ENCODE measurements at regions not wholly inside any gene's neighbourhood (a gene's known extent, or its start where the extent isn't known, plus 50 kb on each side); places are given as distances from the start of the nearest gene placed in this dataset.

DNA sequence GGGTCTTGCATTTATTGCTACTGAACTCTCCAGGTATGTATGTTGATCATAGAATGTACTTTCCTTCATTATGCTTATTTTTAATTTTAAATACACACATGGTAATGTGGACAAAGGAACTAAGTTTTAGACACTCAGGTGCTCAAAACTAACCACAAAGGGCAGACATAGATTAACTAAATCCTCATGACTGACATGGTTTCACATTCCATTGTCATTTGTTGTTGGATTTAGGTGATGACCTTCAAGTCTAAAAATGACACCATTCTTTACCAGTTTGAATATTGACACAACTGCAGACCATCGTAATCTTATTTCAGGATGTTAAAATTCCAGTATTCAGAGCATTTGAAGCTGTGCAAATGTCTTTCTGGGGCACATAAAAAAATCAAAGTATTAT is 128.4 kb downstream of the BBS10 start:
- Histone ChIP-seq H3K36me3 (replicated peaks; ENCODE audit: control insufficient read depth, insufficient read depth, low read length) (no peaks in the 10 kb centered on the region), H3K27me3 (ENCODE audit: control insufficient read depth, insufficient read depth, low read length) (no peaks in the 10 kb centered on the region), H3K4me3 (ENCODE audit: insufficient read depth, low read depth, low read length) (no peak overlapping the region)
- DNase-seq, result no peak

DNA sequence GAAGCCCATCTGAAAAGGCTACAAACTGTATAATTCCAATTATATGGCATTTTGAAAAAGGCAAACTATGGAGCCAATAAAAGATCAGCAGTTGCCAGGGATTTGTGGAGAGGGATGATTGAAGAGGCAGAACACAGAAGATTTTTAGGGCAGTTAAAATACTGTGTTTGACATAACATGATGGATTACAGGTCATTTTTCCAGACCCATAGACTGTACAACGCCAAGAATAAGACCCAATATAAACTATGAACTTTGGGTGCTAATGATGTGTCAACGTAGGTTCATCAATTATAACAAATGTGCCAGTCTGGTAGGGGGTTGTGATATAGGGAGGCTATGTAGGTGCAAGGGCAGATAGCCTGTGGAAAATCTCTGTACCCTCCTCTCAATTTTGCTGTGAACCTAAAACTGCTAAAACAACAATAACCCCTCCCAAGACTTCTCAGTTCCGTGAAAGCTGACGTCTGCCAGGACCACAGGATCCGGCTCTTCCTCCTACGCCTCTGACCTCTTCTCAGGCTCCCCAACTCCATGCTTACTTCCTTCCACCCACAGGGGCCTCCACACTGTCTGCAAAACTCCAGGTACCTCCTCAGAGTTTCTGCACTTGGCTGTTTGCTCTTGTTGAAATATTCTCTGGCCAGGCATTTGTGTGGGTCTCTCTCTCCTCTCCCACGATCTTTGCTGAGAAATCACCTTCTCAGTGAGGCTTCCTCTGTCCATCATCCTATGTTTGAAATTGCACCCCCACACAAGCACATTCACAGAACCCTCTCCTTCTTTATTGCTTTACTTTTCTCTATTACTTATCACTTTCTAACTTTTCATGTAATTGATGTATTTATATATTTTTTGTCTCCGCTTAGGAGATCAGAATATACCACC is 131.4 kb downstream of the BBS10 start:
- DNase-seq, result no peak
- Histone ChIP-seq H3K27me3 (ENCODE audit: control insufficient read depth, insufficient read depth, low read length) (no peaks in the 10 kb centered on the region), H3K36me3 (replicated peaks; ENCODE audit: control insufficient read depth, insufficient read depth, low read length) (no peaks in the 10 kb centered on the region), H3K4me3 (ENCODE audit: insufficient read depth, low read depth, low read length) (no peak overlapping the region)

DNA sequence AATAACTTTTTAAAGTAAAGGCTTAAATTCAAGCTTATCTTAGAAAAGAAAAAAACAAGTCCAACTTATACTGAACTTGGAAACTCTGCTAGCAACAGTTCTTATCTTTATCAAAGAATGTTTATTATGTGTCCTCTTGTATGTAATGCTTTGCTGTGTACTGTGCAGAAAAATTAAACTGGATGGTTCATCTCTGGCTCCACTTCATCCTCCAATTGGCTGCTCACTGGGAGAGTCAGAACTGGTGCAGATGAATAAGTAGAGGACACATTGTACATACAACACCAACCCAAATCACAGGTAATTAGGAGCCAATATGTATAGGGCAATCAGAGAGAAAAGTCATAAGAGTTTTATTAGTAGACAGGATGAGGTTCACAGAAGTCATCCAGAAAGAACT is 123.6 kb upstream of the NAP1L1 start:
- H3K4me3 ChIP-seq (ENCODE audit: insufficient read depth, low read depth, low read length), result no peak overlapping the region
- no peaks in the 10 kb centered on the region for H3K27me3 ChIP-seq (ENCODE audit: control insufficient read depth, insufficient read depth, low read length)
- DNase-seq, result no peak
- no peaks in the 10 kb centered on the region for H3K36me3 ChIP-seq (replicated peaks; ENCODE audit: control insufficient read depth, insufficient read depth, low read length)

- Histone ChIP-seq H3K36me3 (replicated peaks; ENCODE audit: control insufficient read depth, insufficient read depth, low read length) (no peaks in the 10 kb centered on the region), H3K4me3 (ENCODE audit: insufficient read depth, low read depth, low read length) (no peak overlapping the region), H3K27me3 (ENCODE audit: control insufficient read depth, insufficient read depth, low read length) (no peaks in the 10 kb centered on the region)
- DNase-seq, result no peak
These were observed 122.2 kb upstream of the NAP1L1 start for GRCh38 chr12:76206677-76207072.

DNA sequence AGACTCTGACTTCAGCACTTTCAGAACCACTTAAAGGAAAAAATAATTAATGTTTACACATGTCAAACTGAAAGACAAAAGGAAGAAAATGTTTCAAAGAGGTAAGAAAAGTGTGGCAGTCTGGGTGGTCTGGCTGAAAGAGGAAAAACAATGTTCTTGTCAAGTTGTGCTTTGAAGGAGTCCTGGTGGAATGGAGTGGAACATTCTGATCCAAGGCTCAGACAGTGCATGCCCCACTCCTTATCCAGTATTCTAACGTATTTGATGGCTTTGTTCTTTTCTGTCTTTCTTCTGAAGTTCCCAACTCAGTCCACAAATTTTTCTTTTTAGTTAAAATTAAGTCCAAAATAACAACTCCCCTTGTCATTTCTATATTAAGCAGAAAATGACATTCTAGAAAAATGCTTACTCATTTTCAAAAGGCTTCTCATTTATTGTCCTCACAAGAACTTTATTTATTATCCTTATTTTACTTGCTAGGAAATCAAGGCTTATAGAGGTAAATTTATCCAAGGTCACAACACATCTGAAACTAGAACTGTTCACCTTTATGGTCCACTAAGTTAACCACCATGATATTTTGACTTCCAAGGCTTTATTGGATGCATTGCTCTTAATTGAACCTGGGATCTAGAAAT is 121.7 kb upstream of the NAP1L1 start:
- no peaks in the 10 kb centered on the region for H3K27me3 ChIP-seq (ENCODE audit: control insufficient read depth, insufficient read depth, low read length)
- no peak overlapping the region for H3K4me3 ChIP-seq (ENCODE audit: insufficient read depth, low read depth, low read length)
- DNase-seq, result no peak

DNA sequence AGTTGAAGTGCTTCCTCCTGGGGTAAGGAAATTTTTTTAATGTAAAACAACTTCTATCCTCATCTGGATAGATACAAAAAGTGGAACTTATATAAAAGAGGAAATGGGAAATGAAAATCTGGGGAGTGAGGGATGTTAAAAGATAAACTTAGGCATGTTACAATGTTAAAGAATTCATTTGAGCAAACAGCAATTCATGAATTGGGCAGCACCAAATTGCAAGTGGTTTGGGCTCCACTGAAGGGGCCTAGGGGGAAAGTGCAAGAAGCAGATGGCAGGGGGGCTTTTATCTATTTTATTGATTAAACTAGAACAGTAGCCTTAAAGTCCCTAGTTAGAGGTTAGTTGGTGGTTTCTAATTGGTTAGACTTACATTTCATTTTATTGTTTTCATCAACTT is 118.1 kb upstream of the NAP1L1 start:
- no peaks in the 10 kb centered on the region for H3K36me3 ChIP-seq (replicated peaks; ENCODE audit: control insufficient read depth, insufficient read depth, low read length)
- no peak for DNase-seq
- no peak overlapping the region for H3K4me3 ChIP-seq (ENCODE audit: insufficient read depth, low read depth, low read length)
- no peaks in the 10 kb centered on the region for H3K27me3 ChIP-seq (ENCODE audit: control insufficient read depth, insufficient read depth, low read length)

More for the DNA sequence above, 121.7 kb upstream of the NAP1L1 start:
- no peaks in the 10 kb centered on the region for H3K36me3 ChIP-seq (replicated peaks; ENCODE audit: control insufficient read depth, insufficient read depth, low read length)

DNA sequence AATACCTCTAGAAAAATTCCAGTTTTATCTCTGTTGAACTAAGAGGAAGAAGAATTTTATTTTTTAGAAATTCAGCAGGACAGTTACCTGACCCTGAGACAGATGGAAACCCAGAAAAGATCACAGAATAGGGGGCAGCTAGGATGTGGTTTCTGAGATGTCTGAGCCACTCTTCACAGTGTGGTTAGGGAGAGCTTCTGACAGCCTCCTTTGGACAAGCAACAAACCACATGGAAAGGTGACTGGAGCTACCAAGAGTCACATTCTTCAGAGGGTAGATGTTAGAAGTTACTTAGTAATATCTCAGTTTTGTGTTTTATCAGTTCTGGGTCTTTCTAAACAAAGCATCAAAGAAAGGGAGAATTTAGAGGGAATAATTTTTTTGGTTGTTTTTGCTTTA is 117.3 kb upstream of the NAP1L1 start:
- H3K27me3 ChIP-seq (ENCODE audit: control insufficient read depth, insufficient read depth, low read length), result no peaks in the 10 kb centered on the region
- H3K36me3 ChIP-seq (replicated peaks; ENCODE audit: control insufficient read depth, insufficient read depth, low read length), result no peaks in the 10 kb centered on the region
- DNase-seq, result no peak

DNA sequence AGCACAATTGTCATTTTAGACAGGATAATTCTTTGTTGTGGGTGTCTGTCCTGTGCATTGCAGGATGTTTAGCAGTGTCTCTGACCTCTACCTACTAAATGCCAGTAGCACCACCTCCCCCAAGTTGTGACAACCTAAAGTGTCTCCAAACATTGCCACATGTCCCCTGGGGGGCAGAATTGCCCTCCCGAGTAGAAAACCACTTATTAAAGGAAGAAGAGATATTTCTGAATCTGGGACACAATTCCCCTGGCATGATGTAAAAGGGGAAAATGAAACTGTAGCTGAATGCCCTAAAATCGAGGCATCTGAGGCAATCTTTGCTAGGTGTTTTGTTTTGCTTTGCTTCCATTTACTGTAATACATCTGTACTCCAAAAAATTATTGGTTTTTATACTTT is 116.8 kb upstream of the NAP1L1 start:
- DNase-seq, result no peak
- no peaks in the 10 kb centered on the region for H3K27me3 ChIP-seq (ENCODE audit: control insufficient read depth, insufficient read depth, low read length)
- H3K4me3 ChIP-seq (ENCODE audit: insufficient read depth, low read depth, low read length), result no peak overlapping the region
- no peaks in the 10 kb centered on the region for H3K36me3 ChIP-seq (replicated peaks; ENCODE audit: control insufficient read depth, insufficient read depth, low read length)

More for the DNA sequence above, 117.3 kb upstream of the NAP1L1 start:
- H3K4me3 ChIP-seq (ENCODE audit: insufficient read depth, low read depth, low read length), result no peak overlapping the region

GRCh38 chr12:76199808-76200207 is 115.3 kb upstream of the NAP1L1 start:
- H3K27me3 ChIP-seq (ENCODE audit: control insufficient read depth, insufficient read depth, low read length), result no peaks in the 10 kb centered on the region
- H3K36me3 ChIP-seq (replicated peaks; ENCODE audit: control insufficient read depth, insufficient read depth, low read length), result no peaks in the 10 kb centered on the region
- H3K4me3 ChIP-seq (ENCODE audit: insufficient read depth, low read depth, low read length), result no peak overlapping the region
- DNase-seq, result no peak

GRCh38 chr12:76198839-76199238 is 114.4 kb upstream of the NAP1L1 start:
- H3K36me3 ChIP-seq (replicated peaks; ENCODE audit: control insufficient read depth, insufficient read depth, low read length), result no peaks in the 10 kb centered on the region
- no peaks in the 10 kb centered on the region for H3K27me3 ChIP-seq (ENCODE audit: control insufficient read depth, insufficient read depth, low read length)
- no peak overlapping the region for H3K4me3 ChIP-seq (ENCODE audit: insufficient read depth, low read depth, low read length)
- no peak for DNase-seq

GRCh38 chr12:76197283-76197682 is 112.8 kb upstream of the NAP1L1 start:
- H3K4me3 ChIP-seq (ENCODE audit: insufficient read depth, low read depth, low read length), result no peak overlapping the region
- DNase-seq, result no peak
- H3K27me3 ChIP-seq (ENCODE audit: control insufficient read depth, insufficient read depth, low read length), result no peaks in the 10 kb centered on the region
- H3K36me3 ChIP-seq (replicated peaks; ENCODE audit: control insufficient read depth, insufficient read depth, low read length), result no peaks in the 10 kb centered on the region

- DNase-seq, result no peak
- Histone ChIP-seq H3K36me3 (replicated peaks; ENCODE audit: control insufficient read depth, insufficient read depth, low read length) (no peaks in the 10 kb centered on the region), H3K4me3 (ENCODE audit: insufficient read depth, low read depth, low read length) (no peak overlapping the region), H3K27me3 (ENCODE audit: control insufficient read depth, insufficient read depth, low read length) (no peaks in the 10 kb centered on the region)
These were observed 111.4 kb upstream of the NAP1L1 start for GRCh38 chr12:76195920-76196319.

DNA sequence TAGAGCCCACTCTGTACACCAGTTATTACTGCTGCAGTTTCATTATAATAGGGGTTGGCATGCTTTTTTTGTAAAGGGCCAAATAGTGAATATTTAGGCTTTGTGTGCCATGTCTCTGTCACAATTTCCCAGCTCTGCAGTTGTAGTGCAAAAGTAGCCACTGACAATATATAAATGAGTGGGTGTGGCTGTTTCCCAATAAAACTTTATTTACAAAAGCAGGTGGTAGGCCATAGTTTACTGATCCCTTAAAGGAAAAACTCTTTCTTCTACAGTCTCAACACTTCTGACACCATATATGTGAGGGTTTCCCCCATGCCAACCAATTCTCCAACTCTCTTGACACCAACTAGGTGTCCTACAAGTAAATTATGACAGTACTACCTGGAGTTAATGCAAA is 110.2 kb upstream of the NAP1L1 start:
- H3K36me3 ChIP-seq (replicated peaks; ENCODE audit: control insufficient read depth, insufficient read depth, low read length), result no peaks in the 10 kb centered on the region

DNA sequence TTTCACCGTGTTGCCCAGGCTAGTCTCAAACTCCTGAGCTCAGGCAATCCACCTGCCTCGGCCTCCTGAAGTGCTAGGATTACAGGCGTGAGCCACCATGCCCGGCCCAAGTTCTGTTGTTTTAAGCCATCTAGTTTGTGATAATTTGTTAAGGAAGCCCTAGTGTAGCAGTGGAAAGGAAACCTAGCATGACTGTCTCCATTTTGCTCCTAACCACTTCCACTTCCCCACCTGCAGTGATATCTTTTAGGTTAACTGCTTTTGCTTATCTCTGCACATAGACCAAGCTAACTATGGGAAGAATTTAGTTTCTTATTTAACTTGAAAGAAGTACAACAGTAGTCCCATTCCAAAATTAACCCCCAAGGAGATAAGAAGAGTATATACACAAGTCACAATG is 109.5 kb upstream of the NAP1L1 start:
- no peaks in the 10 kb centered on the region for H3K36me3 ChIP-seq (replicated peaks; ENCODE audit: control insufficient read depth, insufficient read depth, low read length)
- H3K27me3 ChIP-seq (ENCODE audit: control insufficient read depth, insufficient read depth, low read length), result no peaks in the 10 kb centered on the region
- DNase-seq, result no peak
- H3K4me3 ChIP-seq (ENCODE audit: insufficient read depth, low read depth, low read length), result no peak overlapping the region

More for the DNA sequence above, 110.2 kb upstream of the NAP1L1 start:
- DNase-seq, result no peak
- no peaks in the 10 kb centered on the region for H3K27me3 ChIP-seq (ENCODE audit: control insufficient read depth, insufficient read depth, low read length)
- H3K4me3 ChIP-seq (ENCODE audit: insufficient read depth, low read depth, low read length), result no peak overlapping the region

DNA sequence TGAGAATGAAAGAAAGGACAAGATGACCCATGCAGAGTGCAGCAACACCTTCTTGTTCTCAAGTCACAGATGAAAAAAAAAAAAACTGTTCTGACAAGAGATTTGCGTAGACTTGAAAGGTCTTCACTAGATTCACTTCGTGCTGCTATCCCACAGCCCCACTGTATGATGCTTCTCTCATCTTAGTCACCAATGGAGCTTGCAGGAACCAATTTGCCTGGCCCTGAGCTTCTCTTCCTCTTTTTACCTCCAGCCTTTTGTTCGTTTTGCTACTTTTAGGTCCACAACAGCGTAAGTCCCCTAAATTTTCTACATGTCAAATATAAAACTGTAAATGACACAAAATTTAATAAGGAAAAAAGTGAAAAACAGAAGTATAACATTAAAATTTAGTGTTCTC is 107.9 kb upstream of the NAP1L1 start:
- H3K36me3 ChIP-seq (replicated peaks; ENCODE audit: control insufficient read depth, insufficient read depth, low read length), result no peaks in the 10 kb centered on the region
- no peak for DNase-seq

More for the DNA sequence above, 107.9 kb upstream of the NAP1L1 start:
- no peak overlapping the region for H3K4me3 ChIP-seq (ENCODE audit: insufficient read depth, low read depth, low read length)
- no peaks in the 10 kb centered on the region for H3K27me3 ChIP-seq (ENCODE audit: control insufficient read depth, insufficient read depth, low read length)

All from H7 (cell line).